OCI-LY3 (cell line): ENCODE measurements at regions not wholly inside any gene's neighbourhood (a gene's known extent, or its start where the extent isn't known, plus 50 kb on each side); places are given as distances from the start of the nearest gene placed in this dataset.

Experiments
- H2AFZ ChIP-seq: fragments of 200-600, 300-600 bp; shearing (Covaris generic); 2 replicates; pipeline ENCODE4 v1.6.0; 2014; ENCODE audit warnings: antibody characterized with exemption, low read depth, low read length
- H3K27ac ChIP-seq: fragments of 200-600, 300-600 bp; sonication (generic); 2 replicates; pipeline ENCODE4 v1.5.1; 2014; ENCODE audit warnings: mild to moderate bottlenecking, low read length, moderate library complexity, mixed read lengths
- H3K27me3 ChIP-seq: fragments of 200-600, 300-600 bp; sonication (generic); 2 replicates; pipeline ENCODE4 v1.6.1; 2014; ENCODE audit warnings: low read depth, low read length, mixed read lengths
- H3K36me3 ChIP-seq: fragments of 200-600, 300-600 bp; sonication (generic); replicated peaks from 2 replicates; pipeline ENCODE3; 2014; ENCODE audit warnings: low read depth, low read length, mixed read lengths
- H3K4me1 ChIP-seq: fragments of 300-600, 200-600 bp; sonication (generic); 2 replicates; pipeline ENCODE4 v1.6.1; 2014; ENCODE audit warnings: low read length, mixed read lengths
- H3K4me2 ChIP-seq: fragments of 200-600, 300-600 bp; sonication (generic); 2 replicates; pipeline ENCODE4 v1.6.1; 2014; ENCODE audit warnings: low read length, mixed read lengths
- H3K4me3 ChIP-seq: fragments of 300-600, 200-600 bp; sonication (generic); 2 replicates; pipeline ENCODE4 v1.5.1; 2014; ENCODE audit warnings: antibody characterized with exemption, mild to moderate bottlenecking, low read length, moderate library complexity
- H3K79me2 ChIP-seq: fragments of 300-600, 200-600 bp; shearing (Covaris generic); 2 replicates; pipeline ENCODE4 v1.6.1; 2014; ENCODE audit warnings: mild to moderate bottlenecking, low read length, mixed read lengths
- H3K9ac ChIP-seq: fragments of 300-600, 200-600 bp; shearing (Covaris generic); 2 replicates; pipeline ENCODE4 v1.6.0; 2014; ENCODE audit warnings: mild to moderate bottlenecking, low read length, moderate library complexity
- H3K9me3 ChIP-seq: fragments of 200-600, 300-600 bp; shearing (Covaris generic); 2 replicates; pipeline ENCODE4 v1.6.1; 2014; ENCODE audit warnings: low read length, mixed read lengths; ENCODE audit not compliant: insufficient read depth
- H4K20me1 ChIP-seq: fragments of 200-600, 300-600 bp; sonication (generic); 2 replicates; pipeline ENCODE4 v1.6.1; 2016; ENCODE audit warnings: low read length, mixed read lengths; ENCODE audit not compliant: insufficient read depth
- EZH2phosphoT487 ChIP-seq: fragments of 200-600 bp; shearing (Covaris generic); IDR thresholded peaks from 2 replicates; pipeline ENCODE4 v1.6.1; 2018; ENCODE audit warnings: antibody characterized with exemption, mixed run types, low read depth
- TF ChIP-seq, protein P1 (sequence below): fragments of 200-600, 300-600 bp; sonication (generic); IDR thresholded peaks from 2 replicates; pipeline ENCODE4 v1.5.1; 2014; ENCODE audit warnings: antibody characterized with exemption, low read length, low read depth

GRCh38 chr18:37716106-37716735 is 150.6 kb upstream of the CELF4 start:
- no peaks in the 10 kb centered on the region for H3K36me3 ChIP-seq
- H2AFZ ChIP-seq = no peak overlapping the region
- H3K4me1 ChIP-seq = peaks cover 67% of the 10 kb centered on the region
- H3K9ac ChIP-seq = no peak overlapping the region
- no peaks in the 10 kb centered on the region for H3K27me3 ChIP-seq
- no peak overlapping the region for H3K27ac ChIP-seq
- H4K20me1 ChIP-seq = no peaks in the 10 kb centered on the region
- no peak for TF ChIP-seq EZH2phosphoT487
- TF ChIP-seq, protein P1, sequence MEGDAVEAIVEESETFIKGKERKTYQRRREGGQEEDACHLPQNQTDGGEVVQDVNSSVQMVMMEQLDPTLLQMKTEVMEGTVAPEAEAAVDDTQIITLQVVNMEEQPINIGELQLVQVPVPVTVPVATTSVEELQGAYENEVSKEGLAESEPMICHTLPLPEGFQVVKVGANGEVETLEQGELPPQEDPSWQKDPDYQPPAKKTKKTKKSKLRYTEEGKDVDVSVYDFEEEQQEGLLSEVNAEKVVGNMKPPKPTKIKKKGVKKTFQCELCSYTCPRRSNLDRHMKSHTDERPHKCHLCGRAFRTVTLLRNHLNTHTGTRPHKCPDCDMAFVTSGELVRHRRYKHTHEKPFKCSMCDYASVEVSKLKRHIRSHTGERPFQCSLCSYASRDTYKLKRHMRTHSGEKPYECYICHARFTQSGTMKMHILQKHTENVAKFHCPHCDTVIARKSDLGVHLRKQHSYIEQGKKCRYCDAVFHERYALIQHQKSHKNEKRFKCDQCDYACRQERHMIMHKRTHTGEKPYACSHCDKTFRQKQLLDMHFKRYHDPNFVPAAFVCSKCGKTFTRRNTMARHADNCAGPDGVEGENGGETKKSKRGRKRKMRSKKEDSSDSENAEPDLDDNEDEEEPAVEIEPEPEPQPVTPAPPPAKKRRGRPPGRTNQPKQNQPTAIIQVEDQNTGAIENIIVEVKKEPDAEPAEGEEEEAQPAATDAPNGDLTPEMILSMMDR = no peak
- no peaks in the 10 kb centered on the region for H3K9me3 ChIP-seq
- H3K4me3 ChIP-seq = no peak overlapping the region
- no peak overlapping the region; the same call in 1 of the 2 replicates for H3K4me2 ChIP-seq
- H3K79me2 ChIP-seq = no peaks in the 10 kb centered on the region

DNA sequence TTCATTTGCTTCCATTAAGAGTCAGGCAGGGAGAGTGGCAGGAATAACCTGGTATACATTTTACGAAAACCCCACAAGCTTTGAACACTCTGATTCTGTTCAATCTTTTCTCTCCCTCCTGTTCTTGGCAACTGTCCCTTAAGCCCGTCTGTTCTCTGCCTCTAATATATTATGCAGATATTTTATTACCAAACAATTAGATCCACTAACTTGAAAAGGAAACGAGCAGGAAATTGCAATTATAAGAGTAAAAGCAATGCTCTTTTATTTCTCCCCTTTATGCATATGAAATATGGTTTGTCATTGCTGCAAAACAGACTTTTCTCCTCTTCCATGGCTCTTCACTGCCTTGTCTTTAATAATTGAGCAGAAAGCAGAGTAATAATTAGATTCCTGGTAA is 149.1 kb upstream of the CELF4 start:
- Histone ChIP-seq H3K4me1 (peaks cover 58% of the 10 kb centered on the region), H3K4me3 (no peak overlapping the region), H4K20me1 (no peaks in the 10 kb centered on the region)

GRCh38 chr18:37712776-37713175 is 147.2 kb upstream of the CELF4 start:
- H3K4me1 ChIP-seq = peaks cover 46% of the 10 kb centered on the region
- no peak overlapping the region for H2AFZ ChIP-seq
- H3K9me3 ChIP-seq = no peaks in the 10 kb centered on the region
- H3K36me3 ChIP-seq = no peaks in the 10 kb centered on the region
- peak overlapping the region; percentile 35; the same call in 1 of the 2 replicates for H3K9ac ChIP-seq
- peak overlapping the region; percentile 86 for H3K27ac ChIP-seq
- peak overlapping the region; percentile 79 for H3K4me2 ChIP-seq
- H3K4me3 ChIP-seq = no peak overlapping the region
- TF ChIP-seq, protein P1 = no peak
- no peak for TF ChIP-seq EZH2phosphoT487
- no peaks in the 10 kb centered on the region for H4K20me1 ChIP-seq
- no peaks in the 10 kb centered on the region for H3K27me3 ChIP-seq
- no peaks in the 10 kb centered on the region for H3K79me2 ChIP-seq

More for the DNA sequence above, 149.1 kb upstream of the CELF4 start:
- Histone ChIP-seq H3K27ac (no peak overlapping the region), H2AFZ (no peak overlapping the region), H3K9me3 (no peaks in the 10 kb centered on the region), H3K27me3 (no peaks in the 10 kb centered on the region), H3K79me2 (no peaks in the 10 kb centered on the region), H3K9ac (no peak overlapping the region), H3K4me2 (no peak overlapping the region), H3K36me3 (no peaks in the 10 kb centered on the region)
- no peak for TF ChIP-seq EZH2phosphoT487
- TF ChIP-seq, protein P1 = no peak

GRCh38 chr18:37711766-37712505 is 146.3 kb upstream of the CELF4 start:
- Histone ChIP-seq H4K20me1 (no peaks in the 10 kb centered on the region), H3K4me3 (peak overlapping the region; percentile 43), H3K9me3 (no peaks in the 10 kb centered on the region), H3K79me2 (no peaks in the 10 kb centered on the region), H3K27me3 (no peaks in the 10 kb centered on the region), H2AFZ (peak overlapping the region; percentile 76; the same call in 1 of the 2 replicates), H3K9ac (peak overlapping the region; percentile 55), H3K4me2 (peak overlapping the region; percentile 79), H3K27ac (peak overlapping the region; percentile 86), H3K36me3 (no peaks in the 10 kb centered on the region), H3K4me1 (peaks cover 44% of the 10 kb centered on the region)
- TF ChIP-seq, protein P1 = no peak
- no peak for TF ChIP-seq EZH2phosphoT487
